Uterus (tissue), 3 donors: ENCODE measurements at regions not wholly inside any gene's neighbourhood (a gene's known extent, or its start where the extent isn't known, plus 50 kb on each side); places are given as distances from the start of the nearest gene placed in this dataset.

Experiments
- DNase-seq, 2 donors: peaks; one replicate each; pipeline ENCODE4 v3.0.0-alpha.2; 2019 to 2020
- H3K27ac ChIP-seq, 2 donors: fragments of 200-600 bp; sonication (generic); 1 replicate in 1 of 2; 2 replicates in 1 of 2; pipeline ENCODE4 v1.5.1; 2016 to 2018
- H3K27me3 ChIP-seq, 2 donors: fragments of 200-600 bp; sonication (generic); one replicate each; pipeline ENCODE4 v1.5.1; 2018 to 2019; ENCODE audit warnings: control low read depth in 1 of 2
- H3K36me3 ChIP-seq, 2 donors: fragments of 200-600 bp; sonication (generic); one replicate each; pipeline ENCODE4 v1.5.1; 2019; ENCODE audit warnings: control low read depth in 1 of 2
- H3K4me1 ChIP-seq, 2 donors: fragments of 200-600 bp; sonication (generic); one replicate each; pipeline ENCODE4 v1.5.1; 2018 to 2019; ENCODE audit warnings: control low read depth in 1 of 2
- H3K4me3 ChIP-seq, 2 donors: fragments of 200-600 bp; sonication (generic); 1 replicate in 1 of 2; 2 replicates in 1 of 2; pipeline ENCODE4 v1.5.1; 2018 to 2019; ENCODE audit warnings: mild to moderate bottlenecking in 1 of 2
- H3K9me3 ChIP-seq, 2 donors: fragments of 200-600 bp; sonication (generic); one replicate each; pipeline ENCODE4 v1.5.1; 2019; ENCODE audit warnings: control low read depth in 1 of 2
- POLR2A ChIP-seq, 2 donors: fragments of 450-650 bp; IDR thresholded peaks; one replicate each; pipeline ENCODE4 v1.6.1; 2016; ENCODE audit warnings: antibody characterized with exemption in 2 of 2, mild to moderate bottlenecking in 1 of 2, moderate library complexity in 1 of 2
- intact Hi-C: fragments of 100-400 bp; cut with DNase I; formaldehyde crosslinking; loops from one replicate; pipeline ENCODE4 v1.15.1; 2023; ENCODE audit warnings: low total_unique reads
- TF ChIP-seq, protein P1 (sequence below), 4 experiments: fragments of 200-600 bp in 2 of 4; fragments of 450-650 bp in 2 of 4; sonication (generic) in 2 of 4; IDR thresholded peaks; one replicate each; pipeline ENCODE4 v1.5.1; 2016 to 2019; ENCODE audit warnings: antibody characterized with exemption in 4 of 4, mild to moderate bottlenecking in 2 of 4, moderate library complexity in 1 of 4
- donor health status: DM: yes; HTN: yes; CAD: no.

DNA sequence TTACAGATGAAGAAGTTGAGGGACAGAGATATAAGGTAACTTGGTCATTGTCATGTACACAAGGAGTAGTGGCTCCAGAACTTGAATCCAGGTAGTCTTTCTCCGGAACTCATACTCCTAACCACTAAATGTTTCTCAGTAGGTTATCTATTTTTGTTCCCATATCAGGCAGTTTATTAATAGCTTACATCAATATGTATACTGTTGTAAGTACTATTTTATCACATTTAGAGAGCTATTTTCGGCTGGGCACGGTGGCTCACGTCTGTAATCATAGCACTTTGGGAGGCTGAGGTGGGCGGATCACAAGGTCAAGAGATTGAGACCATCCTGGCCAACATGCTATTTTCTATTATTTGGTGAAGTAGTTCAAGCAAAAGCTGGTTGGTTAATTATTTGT is 415.6 kb upstream of the FBXO33 start:
- no peak overlapping the region for H3K4me3 ChIP-seq
- no peaks in the 10 kb centered on the region for H3K27me3 ChIP-seq
- no peaks in the 10 kb centered on the region for H3K4me1 ChIP-seq
- no peak for DNase-seq
- no peak overlapping the region for H3K27ac ChIP-seq
- intact Hi-C loops: no loop called here
- H3K9me3 ChIP-seq: no peaks in the 10 kb centered on the region
- H3K36me3 ChIP-seq: no peaks in the 10 kb centered on the region
- TF ChIP-seq POLR2A (IDR thresholded peaks at IDR 0.05): no peak

DNA sequence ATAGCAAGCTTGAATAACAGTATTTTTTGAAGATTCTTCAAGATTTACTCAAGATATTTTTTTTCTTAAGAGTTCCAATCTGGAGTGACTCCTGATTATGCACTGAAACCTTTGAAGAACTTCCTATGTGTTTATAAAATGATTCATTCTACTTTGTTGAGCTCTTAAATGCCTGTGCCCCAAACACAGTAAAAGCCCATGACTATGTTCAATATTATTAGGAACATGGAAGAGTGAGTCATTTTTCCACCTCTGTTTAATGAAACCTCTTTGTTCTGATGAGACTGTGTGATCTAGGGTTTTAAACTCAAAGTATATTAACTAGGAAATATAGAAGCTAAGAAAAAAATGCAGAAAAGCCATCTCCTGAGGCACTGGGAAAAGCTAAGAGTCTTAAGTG is 415.0 kb upstream of the FBXO33 start:
- no peaks in the 10 kb centered on the region for H3K27me3 ChIP-seq
- H3K4me3 ChIP-seq: no peak overlapping the region
- no peaks in the 10 kb centered on the region for H3K4me1 ChIP-seq
- no peaks in the 10 kb centered on the region for H3K36me3 ChIP-seq
- no peak overlapping the region for H3K27ac ChIP-seq
- TF ChIP-seq POLR2A (IDR thresholded peaks at IDR 0.05): no peak
- TF ChIP-seq, protein P1, sequence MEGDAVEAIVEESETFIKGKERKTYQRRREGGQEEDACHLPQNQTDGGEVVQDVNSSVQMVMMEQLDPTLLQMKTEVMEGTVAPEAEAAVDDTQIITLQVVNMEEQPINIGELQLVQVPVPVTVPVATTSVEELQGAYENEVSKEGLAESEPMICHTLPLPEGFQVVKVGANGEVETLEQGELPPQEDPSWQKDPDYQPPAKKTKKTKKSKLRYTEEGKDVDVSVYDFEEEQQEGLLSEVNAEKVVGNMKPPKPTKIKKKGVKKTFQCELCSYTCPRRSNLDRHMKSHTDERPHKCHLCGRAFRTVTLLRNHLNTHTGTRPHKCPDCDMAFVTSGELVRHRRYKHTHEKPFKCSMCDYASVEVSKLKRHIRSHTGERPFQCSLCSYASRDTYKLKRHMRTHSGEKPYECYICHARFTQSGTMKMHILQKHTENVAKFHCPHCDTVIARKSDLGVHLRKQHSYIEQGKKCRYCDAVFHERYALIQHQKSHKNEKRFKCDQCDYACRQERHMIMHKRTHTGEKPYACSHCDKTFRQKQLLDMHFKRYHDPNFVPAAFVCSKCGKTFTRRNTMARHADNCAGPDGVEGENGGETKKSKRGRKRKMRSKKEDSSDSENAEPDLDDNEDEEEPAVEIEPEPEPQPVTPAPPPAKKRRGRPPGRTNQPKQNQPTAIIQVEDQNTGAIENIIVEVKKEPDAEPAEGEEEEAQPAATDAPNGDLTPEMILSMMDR (IDR thresholded peaks at IDR 0.05): no peak
- DNase-seq: no peak
- H3K9me3 ChIP-seq: no peaks in the 10 kb centered on the region
- intact Hi-C loops: no loop called here

DNA sequence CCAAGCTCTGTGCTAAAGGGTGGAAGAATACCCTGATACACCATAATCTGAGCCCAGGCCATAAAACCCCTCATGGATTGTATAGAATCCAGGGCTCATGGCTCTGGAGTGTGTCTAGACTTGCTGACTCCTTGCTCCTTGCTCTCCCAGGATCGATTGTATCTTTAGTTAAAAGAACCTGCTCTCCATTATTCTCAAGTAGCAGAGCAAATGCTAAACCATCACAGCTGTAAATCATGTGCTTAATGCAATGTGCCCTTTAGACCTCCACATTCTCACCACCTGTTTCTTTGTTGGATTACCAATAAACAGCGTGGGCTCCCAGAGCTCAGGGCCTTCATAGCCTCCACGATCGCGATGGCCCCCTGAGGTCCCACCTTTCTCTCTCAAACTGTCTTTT is 411.6 kb upstream of the FBXO33 start:
- Histone ChIP-seq H3K4me3 (no peak overlapping the region), H3K9me3 (no peaks in the 10 kb centered on the region), H3K27me3 (no peaks in the 10 kb centered on the region), H3K4me1 (no peaks in the 10 kb centered on the region), H3K27ac (no peak overlapping the region), H3K36me3 (no peaks in the 10 kb centered on the region)
- no peak for TF ChIP-seq POLR2A (IDR thresholded peaks at IDR 0.05)
- TF ChIP-seq, protein P1 (IDR thresholded peaks at IDR 0.05): no peak
- intact Hi-C loops: no loop called here
- no peak for DNase-seq

DNA sequence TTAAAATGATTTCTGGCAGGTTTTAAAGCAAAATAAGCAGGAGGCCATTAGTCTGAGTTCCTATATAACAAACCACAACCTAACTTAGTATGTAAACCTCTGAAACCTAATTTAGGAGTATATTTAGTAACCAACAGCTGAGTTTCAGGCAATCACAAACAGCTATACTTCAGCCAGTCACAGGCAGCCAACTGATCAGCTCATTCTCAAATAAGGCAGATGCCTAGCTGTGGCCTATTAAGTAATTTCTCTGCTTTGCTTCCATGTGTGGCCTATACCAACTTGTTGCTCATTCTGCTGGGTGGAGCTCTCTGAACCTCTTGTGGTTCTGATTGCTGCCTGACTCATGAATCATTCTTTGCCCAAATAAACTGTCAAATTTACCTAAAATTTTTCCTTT is 408.9 kb upstream of the FBXO33 start:
- Histone ChIP-seq H3K36me3 (no peaks in the 10 kb centered on the region), H3K9me3 (no peaks in the 10 kb centered on the region), H3K4me1 (no peaks in the 10 kb centered on the region), H3K27ac (no peak overlapping the region), H3K4me3 (no peak overlapping the region), H3K27me3 (no peaks in the 10 kb centered on the region)
- no peak for TF ChIP-seq POLR2A (IDR thresholded peaks at IDR 0.05)
- TF ChIP-seq, protein P1 (IDR thresholded peaks at IDR 0.05): no peak
- no peak for DNase-seq
- intact Hi-C loops: no loop called here

DNA sequence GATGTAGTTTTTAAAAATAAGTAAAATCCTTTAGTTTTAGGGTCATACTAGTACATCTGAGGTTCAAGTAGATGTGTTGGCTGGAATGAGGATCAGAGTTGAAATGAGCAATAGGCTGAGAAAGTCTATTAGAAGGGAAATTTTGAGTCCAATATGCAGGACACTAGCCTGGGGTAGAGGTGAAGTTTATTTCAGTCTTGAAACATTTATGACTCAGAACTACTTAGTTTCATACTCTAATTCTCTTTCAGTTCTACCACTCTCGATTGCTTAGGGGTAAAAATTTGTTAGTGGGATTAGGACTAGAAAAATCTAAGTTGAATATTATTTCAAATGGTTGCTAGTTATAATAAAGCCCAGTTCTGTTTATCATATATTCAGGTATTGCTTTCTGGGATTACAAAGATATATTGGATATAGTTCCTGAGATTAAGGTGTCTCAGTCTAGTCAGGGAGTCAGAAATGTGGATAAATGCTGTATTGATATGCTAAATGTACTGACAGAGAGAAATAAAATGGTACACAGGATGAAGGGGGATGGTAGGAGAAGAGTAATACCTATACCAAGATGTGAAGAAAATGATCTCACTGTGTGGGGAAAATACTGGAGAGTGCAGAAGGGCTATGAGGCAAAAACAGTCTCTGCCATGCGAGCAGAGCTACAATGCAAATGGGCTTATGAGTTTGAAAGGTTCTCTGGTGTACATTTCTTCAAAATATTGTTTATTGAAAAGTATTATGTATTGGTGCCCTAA is 395.8 kb upstream of the FBXO33 start:
- no peak overlapping the region for H3K27ac ChIP-seq
- DNase-seq: no peak
- H3K36me3 ChIP-seq: no peaks in the 10 kb centered on the region
- no peak overlapping the region for H3K4me3 ChIP-seq
- intact Hi-C loops: no loop called here
- no peaks in the 10 kb centered on the region for H3K9me3 ChIP-seq
- H3K4me1 ChIP-seq: no peaks in the 10 kb centered on the region
- TF ChIP-seq, protein P1 (IDR thresholded peaks at IDR 0.05): no peak
- no peak for TF ChIP-seq POLR2A (IDR thresholded peaks at IDR 0.05)
- H3K27me3 ChIP-seq: no peaks in the 10 kb centered on the region
